GM12891 (cell line): ENCODE measurements at regions not wholly inside any gene's neighbourhood (a gene's known extent, or its start where the extent isn't known, plus 50 kb on each side); places are given as distances from the start of the nearest gene placed in this dataset.

Experiments
- POLR2A ChIP-seq: IDR thresholded peaks from 2 replicates; pipeline ENCODE4 v1.6.1; 2011; ENCODE audit warnings: low read depth, low read length, control low read depth
- POLR2AphosphoS5 ChIP-seq: IDR thresholded peaks from 2 replicates; pipeline ENCODE4 v1.6.1; 2011; ENCODE audit warnings: low read depth, low read length, control low read depth
- POU2F2 ChIP-seq: IDR thresholded peaks from 2 replicates; pipeline ENCODE4 v1.6.1; 2011; ENCODE audit warnings: low read depth, mild to moderate bottlenecking, control low read depth, low read length, moderate library complexity
- SPI1 ChIP-seq: IDR thresholded peaks from 2 replicates; pipeline ENCODE4 v1.6.1; 2011; ENCODE audit warnings: low read depth, low read length, control low read depth
- TAF1 ChIP-seq: IDR thresholded peaks from 2 replicates; pipeline ENCODE4 v1.6.1; 2011; ENCODE audit warnings: low read depth, low read length, control low read depth

DNA sequence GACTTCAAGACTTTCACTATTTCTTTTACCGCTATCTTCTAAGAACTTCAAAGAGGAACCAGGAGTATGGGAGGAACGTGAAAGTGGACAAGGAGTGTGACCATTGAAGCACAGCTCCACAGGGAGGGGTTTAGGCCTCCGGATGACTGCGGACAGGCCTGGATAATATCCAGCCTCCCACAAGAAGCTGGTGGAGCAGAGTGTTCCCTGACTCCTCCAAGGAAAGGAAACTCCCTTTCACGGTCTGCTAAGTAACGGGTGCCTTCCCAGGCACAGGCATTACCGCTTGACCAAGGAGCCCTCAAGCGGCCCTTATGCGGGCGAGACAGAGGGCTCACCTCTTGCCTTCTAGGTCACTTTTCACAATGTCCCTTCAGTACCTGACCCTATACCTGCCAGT, 267.0 kb downstream of the RPL10L start:
- no peak for TF ChIP-seq SPI1
- no peak for TF ChIP-seq POLR2A
- no peak for TF ChIP-seq POLR2AphosphoS5
- no peak for TF ChIP-seq POU2F2
- TF ChIP-seq TAF1: no peak
